DMS53 (cell line): ENCODE measurements at regions not wholly inside any gene's neighbourhood (a gene's known extent, or its start where the extent isn't known, plus 50 kb on each side); places are given as distances from the start of the nearest gene placed in this dataset.

ENCODE experiments used
- DNase-seq: peaks from one replicate; lab custom pipeline; 2025; lab: John Stamatoyannopoulos, UW

- no peak for DNase-seq
These were observed 61.5 kb upstream of the SLC4A4 start for GRCh38 chr4:71277353-71277752.

- DNase-seq: no peak
These were observed 55.1 kb upstream of the SLC4A4 start for GRCh38 chr4:71283642-71284257.

- DNase-seq: no peak
These were observed 51.5 kb upstream of the SLC4A4 start for GRCh38 chr4:71287305-71287704.

- no peak for DNase-seq
These were observed 49.9 kb upstream of the SLC4A4 start for GRCh38 chr4:71288875-71289274.
